ENCODE measurements at regions not wholly inside any gene's neighbourhood (a gene's known extent, or its start where the extent isn't known, plus 50 kb on each side); places are given as distances from the start of the nearest gene placed in this dataset.
"Not testable (repeated sequence)": the region's sequence is repeated elsewhere in the genome, so short reads cannot be mapped to it uniquely, and the experiment has no call there.

- DNase-seq (ENCODE audit: low spot score in 2 of 2) (peak; percentile 26 to 28), FAIRE-seq (no peak)
These were observed 123.4 kb upstream of the MB21D2 start for GRCh38 chr3:193040836-193041672.

DNA sequence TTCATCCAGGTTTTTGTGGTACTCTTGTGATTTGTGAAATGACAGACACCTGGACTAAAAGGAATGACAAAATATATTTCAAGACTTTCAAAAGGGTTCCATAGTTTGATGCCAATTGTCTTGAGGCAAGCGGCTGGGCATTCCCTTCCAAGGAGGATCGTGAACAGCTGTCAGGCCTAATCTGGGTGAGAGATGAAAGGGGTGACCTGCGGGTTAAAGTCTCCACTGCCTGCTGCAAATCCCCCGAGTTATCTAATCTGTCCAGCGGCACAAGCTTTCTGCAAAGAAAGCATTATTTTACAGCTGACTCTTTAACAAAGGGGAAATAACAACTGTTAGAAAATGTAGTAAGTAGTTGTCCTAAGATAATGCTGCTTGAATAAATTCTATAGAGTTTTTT is 128.7 kb upstream of the MB21D2 start:
- FAIRE-seq: no peak
- DNase-seq (ENCODE audit: low spot score in 2 of 2): no peak

- not testable (repeated sequence) for DNase-seq (ENCODE audit: low spot score in 2 of 2); FAIRE-seq
These were observed 129.8 kb upstream of the MB21D2 start for GRCh38 chr3:193047461-193047860.

DNA sequence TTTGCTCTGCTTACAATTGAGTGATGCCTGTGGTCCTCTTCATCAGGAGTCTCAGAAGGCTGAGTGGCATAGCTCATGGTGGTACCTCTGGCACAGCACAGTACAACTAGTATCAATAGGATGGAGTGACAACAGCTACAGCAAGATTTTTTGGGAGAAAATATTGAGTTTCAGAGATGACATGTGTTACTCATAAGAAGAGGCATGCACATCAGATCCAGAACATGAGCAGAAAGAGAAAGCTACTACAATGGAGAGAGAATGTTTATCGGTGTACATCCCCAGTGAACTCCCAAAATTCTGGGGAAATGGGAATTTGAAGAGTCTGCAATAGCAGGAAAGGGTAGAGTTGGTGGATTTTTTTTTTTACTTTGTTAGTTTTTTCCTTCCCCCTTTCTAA is 130.5 kb upstream of the MB21D2 start:
- FAIRE-seq: no peak
- DNase-seq (ENCODE audit: low spot score in 2 of 2): no peak

DNA sequence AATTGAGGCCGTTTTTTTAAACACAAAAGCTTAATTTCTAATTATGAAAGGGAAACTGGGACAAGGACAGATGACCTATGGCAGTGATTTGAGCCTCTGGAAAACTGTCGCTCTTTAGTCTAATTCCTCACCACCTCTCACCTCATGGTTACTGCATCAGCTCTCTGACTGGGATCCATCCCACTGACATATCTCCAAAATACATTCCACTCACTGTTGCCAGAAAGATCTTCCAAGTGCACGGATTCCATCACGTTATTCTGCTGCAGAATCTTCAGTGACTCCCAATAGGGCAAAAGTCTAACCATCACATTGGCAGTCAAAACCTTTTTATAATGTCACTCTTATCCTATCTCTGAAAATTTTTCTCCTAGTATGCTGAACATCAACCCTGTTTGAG is 132.3 kb upstream of the MB21D2 start:
- FAIRE-seq (no peak), DNase-seq (ENCODE audit: low spot score in 2 of 2) (no peak)

DNA sequence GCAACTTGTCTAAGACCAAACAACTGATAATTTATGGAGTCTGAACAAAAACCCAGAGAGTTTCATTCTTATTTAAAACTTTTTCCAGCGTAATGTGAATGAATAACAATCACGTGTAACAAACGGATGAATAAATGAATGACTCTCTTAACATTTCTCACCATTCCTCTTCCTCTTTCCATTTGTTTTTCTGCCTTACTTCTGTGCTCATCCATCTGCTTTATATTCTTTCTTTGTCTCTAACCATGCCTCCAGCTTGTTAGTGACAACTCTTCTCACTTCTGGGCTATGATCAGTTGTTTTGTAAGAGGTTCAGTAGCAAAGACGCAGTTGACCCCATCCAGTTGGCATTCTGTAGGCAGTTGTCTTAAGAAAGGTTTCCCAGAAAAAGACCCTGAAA is 133.7 kb upstream of the MB21D2 start:
- DNase-seq (ENCODE audit: low spot score in 2 of 2) (no peak), FAIRE-seq (no peak)

DNA sequence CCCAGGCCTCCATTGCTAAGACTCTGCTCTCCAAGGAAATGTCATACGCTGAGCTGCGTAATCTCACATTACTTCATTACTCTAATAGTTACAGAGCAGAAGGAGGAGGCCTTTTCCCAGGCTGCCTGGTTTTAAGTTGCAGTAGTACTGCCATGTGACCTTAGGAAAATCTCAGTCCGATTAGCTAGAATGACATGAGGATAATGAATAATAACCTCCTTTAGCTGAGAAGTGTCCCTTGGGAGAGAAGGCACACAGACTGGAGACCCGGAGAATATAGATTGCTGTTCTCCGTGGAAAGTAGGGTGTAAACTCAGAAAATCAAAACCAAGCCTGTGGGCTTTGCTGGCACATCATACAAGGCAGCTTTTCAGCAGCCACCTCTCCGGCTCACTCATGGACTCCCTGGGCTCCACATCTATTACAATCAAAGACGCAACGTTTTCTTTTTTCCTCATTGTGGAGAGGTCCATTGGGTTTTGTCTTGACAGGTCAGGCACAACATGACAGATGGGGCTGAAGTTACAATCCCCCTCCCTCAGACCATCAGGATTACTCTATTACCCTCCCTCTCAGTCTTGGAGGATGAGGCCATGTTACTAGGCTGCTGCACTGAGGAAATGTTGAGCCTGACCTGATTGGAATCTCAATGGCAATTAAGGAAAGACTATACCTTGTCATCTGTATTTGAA is 134.8 kb upstream of the MB21D2 start:
- DNase-seq (ENCODE audit: low spot score in 2 of 2): no peak
- FAIRE-seq: no peak

GRCh38 chr3:193053046-193053435 is 135.4 kb upstream of the MB21D2 start:
- DNase-seq (ENCODE audit: low spot score in 2 of 2): no peak
- FAIRE-seq: no peak

- FAIRE-seq (no peak), DNase-seq (ENCODE audit: low spot score in 2 of 2) (no peak)
These were observed 137.7 kb upstream of the MB21D2 start for GRCh38 chr3:193055352-193055751.

DNA sequence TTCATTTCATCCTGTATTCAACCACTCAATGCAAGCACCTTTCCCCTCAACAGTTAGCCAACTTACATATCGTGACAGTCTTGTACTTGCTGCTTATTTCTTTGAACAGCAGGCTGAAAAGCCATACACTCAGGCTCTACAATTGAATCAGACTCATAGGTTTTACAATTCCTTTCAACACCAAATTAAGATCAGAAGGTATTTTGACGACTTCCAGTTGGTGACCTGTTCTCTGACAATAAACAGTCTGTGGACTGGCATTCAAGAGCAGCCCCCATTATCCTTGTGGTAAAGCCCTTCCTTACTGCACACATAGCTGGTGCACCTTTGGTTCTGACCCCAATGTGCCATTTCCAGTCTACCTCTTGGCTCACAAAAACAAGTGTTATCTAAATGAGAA is 140.0 kb upstream of the MB21D2 start:
- FAIRE-seq: no peak

DNA sequence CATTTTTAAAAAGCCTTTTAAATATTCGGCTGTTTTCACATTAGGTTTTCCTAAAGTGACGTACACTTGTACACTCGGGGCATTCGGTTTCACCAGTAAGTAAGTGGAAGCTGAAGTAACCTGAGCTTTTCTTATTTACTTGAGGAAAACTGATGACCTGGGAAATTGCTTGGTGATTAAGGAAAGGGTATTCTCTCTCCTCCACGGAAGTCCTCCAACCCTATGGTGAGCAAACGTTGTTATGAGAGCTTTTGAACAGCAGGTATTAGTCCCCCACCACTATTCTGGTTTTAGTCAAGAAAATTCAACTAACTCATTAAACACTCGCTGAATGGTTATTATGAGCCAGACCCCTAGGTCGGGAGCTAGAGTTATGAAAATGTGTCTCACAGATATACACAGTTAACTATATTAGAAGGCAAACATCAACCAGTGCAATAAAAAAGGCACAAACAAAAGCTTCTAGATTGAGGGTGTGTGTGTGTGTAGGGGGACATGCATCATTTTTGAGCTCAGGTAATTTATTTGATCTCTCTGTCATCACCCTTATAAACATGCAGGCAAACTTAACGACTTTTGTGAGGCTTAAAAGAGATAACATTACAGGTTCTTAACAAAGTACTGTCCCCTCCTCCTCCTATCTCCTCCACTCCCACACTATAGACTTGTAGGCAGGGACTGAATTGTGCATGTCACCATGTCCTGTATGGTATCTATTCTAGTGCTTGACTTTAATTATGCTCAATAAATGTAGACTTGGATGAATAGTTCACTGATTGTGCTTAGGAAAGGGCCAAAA is 143.3 kb upstream of the MB21D2 start:
- DNase-seq (ENCODE audit: low spot score in 2 of 2): no peak
- no peak for FAIRE-seq

More for the DNA sequence above, 140.0 kb upstream of the MB21D2 start:
- no peak for DNase-seq (ENCODE audit: low spot score in 2 of 2)

- no peak for DNase-seq (ENCODE audit: low spot score in 2 of 2)
- no peak for FAIRE-seq
These were observed 150.7 kb upstream of the MB21D2 start for GRCh38 chr3:193068365-193068764.

GRCh38 chr3:193069732-193070131 is 152.1 kb upstream of the MB21D2 start:
- not testable (repeated sequence) for FAIRE-seq; DNase-seq (ENCODE audit: low spot score in 2 of 2)

- FAIRE-seq: no peak
These were observed 161.5 kb upstream of the MB21D2 start for GRCh38 chr3:193078996-193079753.

GRCh38 chr3:193080821-193081365 is 160.1 kb upstream of the PLAAT1 start:
- no peak for DNase-seq (ENCODE audit: low spot score in 2 of 2)

More at GRCh38 chr3:193078996-193079753, 161.5 kb upstream of the MB21D2 start:
- DNase-seq (ENCODE audit: low spot score in 2 of 2): no peak

GRCh38 chr3:193085655-193086054 is 155.4 kb upstream of the PLAAT1 start:
- FAIRE-seq (no peak), DNase-seq (ENCODE audit: low spot score in 2 of 2) (no peak)

More at GRCh38 chr3:193080821-193081365, 160.1 kb upstream of the PLAAT1 start:
- no peak for FAIRE-seq

DNA sequence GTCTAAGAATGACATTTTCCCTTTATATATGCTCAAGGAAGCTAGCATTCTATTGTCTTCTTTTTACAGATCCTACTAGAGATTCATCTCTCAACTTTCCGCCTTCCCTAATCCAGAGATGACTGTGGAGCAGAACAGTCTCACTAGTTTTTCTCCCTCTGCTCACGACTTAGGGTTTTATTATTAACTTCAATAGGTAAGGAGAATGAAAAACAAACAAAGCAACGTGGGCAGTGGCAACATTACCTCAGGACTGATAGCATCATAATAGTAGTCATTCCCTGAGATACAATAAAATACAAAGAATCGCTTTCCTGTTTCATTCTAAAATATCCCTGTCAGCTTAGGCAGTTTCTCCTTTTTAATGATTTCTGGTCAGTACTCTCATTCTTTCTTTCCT is 154.3 kb upstream of the PLAAT1 start:
- DNase-seq (ENCODE audit: low spot score in 2 of 2) (no peak), FAIRE-seq (no peak)

DNA sequence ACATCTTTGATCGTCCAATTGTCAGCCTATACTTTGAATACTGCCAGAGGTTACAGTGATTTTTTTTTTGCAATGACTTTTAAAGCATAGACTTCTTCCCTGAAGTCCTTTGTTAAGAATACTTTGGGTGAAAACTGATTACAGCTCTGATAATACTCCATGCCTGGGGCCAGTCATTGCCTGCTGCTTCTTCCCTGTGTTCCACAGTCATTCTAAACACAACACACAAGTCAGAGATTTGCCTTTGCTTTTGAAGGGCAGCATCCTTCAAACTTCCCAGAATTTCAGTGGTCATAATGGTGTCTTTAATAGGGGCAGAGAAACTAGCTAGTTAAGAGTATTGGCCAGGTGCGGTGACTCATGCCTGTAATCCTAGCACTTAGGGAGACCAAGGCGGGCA is 153.7 kb upstream of the PLAAT1 start:
- no peak for DNase-seq (ENCODE audit: low spot score in 2 of 2)
- no peak for FAIRE-seq

- DNase-seq (ENCODE audit: low spot score in 2 of 2): no peak
These were observed 145.7 kb upstream of the PLAAT1 start for GRCh38 chr3:193095366-193095765.

GRCh38 chr3:193096076-193096475 is 144.9 kb upstream of the PLAAT1 start:
- no peak for DNase-seq (ENCODE audit: low spot score in 2 of 2)
- no peak for FAIRE-seq

More at GRCh38 chr3:193095366-193095765, 145.7 kb upstream of the PLAAT1 start:
- no peak for FAIRE-seq
